ENCODE measurements at regions not wholly inside any gene's neighbourhood (a gene's known extent, or its start where the extent isn't known, plus 50 kb on each side); places are given as distances from the start of the nearest gene placed in this dataset.

DNA sequence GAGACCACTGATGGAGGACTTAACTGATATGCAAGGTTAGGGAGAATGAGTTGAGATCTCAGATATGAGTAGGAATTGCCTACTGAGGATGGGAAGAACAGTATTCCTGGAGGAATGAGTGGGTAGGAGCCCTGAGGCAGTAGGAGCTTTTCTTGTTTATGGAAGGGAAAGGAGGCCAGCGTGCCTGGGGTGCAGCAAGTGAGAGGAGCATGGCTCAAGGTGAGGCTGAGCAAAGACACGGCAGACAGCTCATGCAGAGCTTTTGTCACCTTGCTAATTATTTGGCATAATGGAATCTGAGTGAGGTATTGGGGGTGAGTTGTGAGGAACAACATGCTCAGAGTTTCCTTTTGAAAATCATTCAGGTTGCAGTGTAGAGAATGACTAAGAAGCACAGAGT lies 65.3 kb upstream of the IBSP start:
- TF ChIP-seq POLR2A (IDR thresholded peaks at IDR 0.05), result no peak
- TF ChIP-seq, protein P1, sequence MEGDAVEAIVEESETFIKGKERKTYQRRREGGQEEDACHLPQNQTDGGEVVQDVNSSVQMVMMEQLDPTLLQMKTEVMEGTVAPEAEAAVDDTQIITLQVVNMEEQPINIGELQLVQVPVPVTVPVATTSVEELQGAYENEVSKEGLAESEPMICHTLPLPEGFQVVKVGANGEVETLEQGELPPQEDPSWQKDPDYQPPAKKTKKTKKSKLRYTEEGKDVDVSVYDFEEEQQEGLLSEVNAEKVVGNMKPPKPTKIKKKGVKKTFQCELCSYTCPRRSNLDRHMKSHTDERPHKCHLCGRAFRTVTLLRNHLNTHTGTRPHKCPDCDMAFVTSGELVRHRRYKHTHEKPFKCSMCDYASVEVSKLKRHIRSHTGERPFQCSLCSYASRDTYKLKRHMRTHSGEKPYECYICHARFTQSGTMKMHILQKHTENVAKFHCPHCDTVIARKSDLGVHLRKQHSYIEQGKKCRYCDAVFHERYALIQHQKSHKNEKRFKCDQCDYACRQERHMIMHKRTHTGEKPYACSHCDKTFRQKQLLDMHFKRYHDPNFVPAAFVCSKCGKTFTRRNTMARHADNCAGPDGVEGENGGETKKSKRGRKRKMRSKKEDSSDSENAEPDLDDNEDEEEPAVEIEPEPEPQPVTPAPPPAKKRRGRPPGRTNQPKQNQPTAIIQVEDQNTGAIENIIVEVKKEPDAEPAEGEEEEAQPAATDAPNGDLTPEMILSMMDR (IDR thresholded peaks at IDR 0.05), result no peak

All from body of pancreas (tissue), 4 donors.